SHP77 treated with DMSO at 0.1 percent for 48 hours (cell line): ENCODE measurements at regions not wholly inside any gene's neighbourhood (a gene's known extent, or its start where the extent isn't known, plus 50 kb on each side); places are given as distances from the start of the nearest gene placed in this dataset.
"Not testable (repeated sequence)": the region's sequence is repeated elsewhere in the genome, so short reads cannot be mapped to it uniquely, and the experiment has no call there.

Experiments
- DNase-seq: peaks from one replicate; lab custom pipeline; 2025; lab: John Stamatoyannopoulos, UW

- DNase-seq: peak; percentile 32
Observed at GRCh38 chr16:85220964-85221731, 108.9 kb upstream of the CIBAR2 start.

- DNase-seq: peak; percentile 39
Observed at GRCh38 chr16:85221771-85222154, 109.5 kb upstream of the CIBAR2 start.

- DNase-seq: no peak
Observed at GRCh38 chr16:85222155-85222863, 110.0 kb upstream of the CIBAR2 start.

GRCh38 chr16:85225257-85225656, 113.0 kb upstream of the CIBAR2 start:
- no peak for DNase-seq

GRCh38 chr16:85225721-85226120, 113.4 kb upstream of the CIBAR2 start:
- no peak for DNase-seq

GRCh38 chr16:85227084-85227945, 115.0 kb upstream of the CIBAR2 start:
- DNase-seq: peak; percentile 92

- DNase-seq: peak; percentile 59
Observed at GRCh38 chr16:85227946-85228862, 115.9 kb upstream of the CIBAR2 start.

- DNase-seq: no peak
Observed at GRCh38 chr16:85228970-85229430, 116.7 kb upstream of the CIBAR2 start.

- no peak for DNase-seq
Observed at GRCh38 chr16:85229869-85230462, 117.7 kb upstream of the CIBAR2 start.

GRCh38 chr16:85230764-85231383, 118.6 kb upstream of the CIBAR2 start:
- not testable (repeated sequence) for DNase-seq

- DNase-seq: no peak
Observed at GRCh38 chr16:85231959-85232358, 119.7 kb upstream of the CIBAR2 start.

GRCh38 chr16:85232369-85233142, 120.3 kb upstream of the CIBAR2 start:
- DNase-seq: no peak

GRCh38 chr16:85233516-85233915, 121.2 kb upstream of the CIBAR2 start:
- DNase-seq: no peak

- DNase-seq: peak; percentile 22
Observed at GRCh38 chr16:85234310-85235204, 122.3 kb upstream of the CIBAR2 start.

- no peak for DNase-seq
Observed at GRCh38 chr16:85235991-85236817, 123.9 kb upstream of the CIBAR2 start.

- DNase-seq: no peak
Observed at GRCh38 chr16:85236818-85237150, 124.5 kb upstream of the CIBAR2 start.

- DNase-seq: no peak
Observed at GRCh38 chr16:85237817-85238216, 125.5 kb upstream of the CIBAR2 start.

GRCh38 chr16:85238233-85238647, 126.0 kb upstream of the CIBAR2 start:
- DNase-seq: no peak
